GM23248 (cell line): ENCODE measurements at regions not wholly inside any gene's neighbourhood (a gene's known extent, or its start where the extent isn't known, plus 50 kb on each side); places are given as distances from the start of the nearest gene placed in this dataset.

Experiments
- DNase-seq: peaks from one replicate; pipeline ENCODE4 v3.0.0-alpha.2; 2015
- H2AFZ ChIP-seq: fragments of 200-600 bp; sonication (generic); 2 replicates; pipeline ENCODE4 v1.6.1; 2016; ENCODE audit warnings: antibody characterized with exemption
- H3F3A ChIP-seq: fragments of 200-600 bp; sonication (generic); 2 replicates; pipeline ENCODE4 v1.6.1; 2016; ENCODE audit warnings: mild to moderate bottlenecking, antibody characterized with exemption, mixed run types; ENCODE audit not compliant: insufficient read depth
- H3K27ac ChIP-seq: fragments of 200-600 bp; sonication (generic); 2 replicates; pipeline ENCODE4 v1.5.1; 2016; ENCODE audit warnings: mild to moderate bottlenecking
- H3K27me3 ChIP-seq: fragments of 200-600 bp; sonication (generic); replicated peaks from 2 replicates; pipeline ENCODE4 v1.6.1; 2016; ENCODE audit warnings: mild to moderate bottlenecking; ENCODE audit not compliant: insufficient read depth
- H3K36me3 ChIP-seq: fragments of 200-600 bp; sonication (generic); 2 replicates; pipeline ENCODE4 v1.6.1; 2016; ENCODE audit warnings: low read depth, mild to moderate bottlenecking
- H3K4me1 ChIP-seq: fragments of 200-600 bp; sonication (generic); 2 replicates; pipeline ENCODE4 v1.6.1; 2016; ENCODE audit warnings: mild to moderate bottlenecking; ENCODE audit not compliant: insufficient read depth
- H3K4me2 ChIP-seq: fragments of 200-600 bp; sonication (generic); one replicate; pipeline ENCODE4 v1.6.1; 2016; ENCODE audit warnings: mild to moderate bottlenecking; ENCODE audit not compliant: unreplicated experiment
- H3K4me3 ChIP-seq: fragments of 200-600 bp; sonication (generic); 2 replicates; pipeline ENCODE4 v1.5.1; 2016; ENCODE audit warnings: mild to moderate bottlenecking
- H3K79me2 ChIP-seq: fragments of 200-600 bp; sonication (generic); 2 replicates; pipeline ENCODE4 v1.6.1; 2016; ENCODE audit warnings: mild to moderate bottlenecking; ENCODE audit not compliant: insufficient read depth
- H3K9ac ChIP-seq: fragments of 200-600 bp; sonication (generic); 2 replicates; pipeline ENCODE4 v1.6.1; 2016; ENCODE audit warnings: mild to moderate bottlenecking
- H3K9me2 ChIP-seq: fragments of 200-600 bp; sonication (generic); 2 replicates; pipeline ENCODE4 v1.6.1; 2016; ENCODE audit warnings: mixed run types, mild to moderate bottlenecking, moderate library complexity; ENCODE audit not compliant: insufficient read depth
- H3K9me3 ChIP-seq: fragments of 200-600 bp; sonication (generic); one replicate; pipeline ENCODE4 v1.6.1; 2017; ENCODE audit warnings: low read depth
- H4K20me1 ChIP-seq: fragments of 200-600 bp; sonication (generic); 2 replicates; pipeline ENCODE4 v1.6.0; 2016; ENCODE audit not compliant: insufficient read depth
- EZH2 ChIP-seq: fragments of 200-600 bp; sonication (generic); IDR thresholded peaks from 2 replicates; pipeline ENCODE4 v1.6.1; 2018; ENCODE audit warnings: antibody characterized with exemption, mild to moderate bottlenecking; ENCODE audit not compliant: insufficient read depth, poor library complexity, severe bottlenecking
- EZH2phosphoT487 ChIP-seq: fragments of 200-600 bp; sonication (generic); IDR thresholded peaks from 2 replicates; pipeline ENCODE4 v1.6.1; 2018; ENCODE audit warnings: antibody characterized with exemption, moderate library complexity, mild to moderate bottlenecking, low read depth; ENCODE audit not compliant: insufficient read depth
- WGBS, 2 experiments: methylation state at CpG; one replicate each; pipeline ENCODE4 v1.1.6; 2015 to 2017; ENCODE audit warnings: low lambda C conversion rate in 2 of 2, low coverage in 1 of 2; ENCODE audit errors: missing lambda C conversion rate in 2 of 2; 5-methylcytosine and 5-hydroxymethylcytosine counted together
- in situ Hi-C: fragments of 300-500 bp; cut with MboI; formaldehyde crosslinking; loops from 2 replicates; pipeline ENCODE4 v1.15.0; 2020

- Histone ChIP-seq H3K36me3 (no peaks in the 10 kb centered on the region), H4K20me1 (no peaks in the 10 kb centered on the region), H3K4me2 (no peak overlapping the region), H3K27ac (no peak overlapping the region), H3K9me2 (no peaks in the 10 kb centered on the region), H3F3A (peaks cover 30% of the 10 kb centered on the region), H3K79me2 (no peaks in the 10 kb centered on the region), H2AFZ (no peak overlapping the region), H3K4me3 (no peak overlapping the region), H3K9ac (no peak overlapping the region), H3K4me1 (peaks cover 20% of the 10 kb centered on the region), H3K9me3 (no peaks in the 10 kb centered on the region), H3K27me3 (no peaks in the 10 kb centered on the region)
- no peak for DNase-seq
- 85% methylated on average over 18 of the region's 18 CpGs for WGBS, 2 experiments
- no peak for TF ChIP-seq EZH2
- no peak for TF ChIP-seq EZH2phosphoT487
- in situ Hi-C loops: no loop called here
Measured at GRCh38 chr2:129799036-129799958, 180.2 kb upstream of the RAB6C start.

- Histone ChIP-seq H3K9me3 (no peaks in the 10 kb centered on the region), H3K79me2 (no peaks in the 10 kb centered on the region), H3K9ac (no peak overlapping the region), H3F3A (peaks cover 30% of the 10 kb centered on the region), H3K4me1 (peaks cover 20% of the 10 kb centered on the region), H3K4me3 (no peak overlapping the region), H2AFZ (no peak overlapping the region), H3K36me3 (no peaks in the 10 kb centered on the region), H3K9me2 (no peaks in the 10 kb centered on the region), H3K27me3 (no peaks in the 10 kb centered on the region), H3K27ac (no peak overlapping the region), H4K20me1 (no peaks in the 10 kb centered on the region), H3K4me2 (no peak overlapping the region)
- TF ChIP-seq EZH2phosphoT487 (no peak), EZH2 (no peak)
- WGBS, 2 experiments: 68 to 78% methylated on average over 5 of the region's 5 CpGs
- DNase-seq: no peak
- in situ Hi-C loops: no loop called here
Measured at GRCh38 chr2:129800285-129800684, 179.2 kb upstream of the RAB6C start.

- no peaks in the 10 kb centered on the region for H4K20me1 ChIP-seq
- H3K27ac ChIP-seq: no peak overlapping the region
- H3K9ac ChIP-seq: no peak overlapping the region
- no peaks in the 10 kb centered on the region for H3K9me3 ChIP-seq
- DNase-seq: no peak
- H3K4me1 ChIP-seq: peaks cover 20% of the 10 kb centered on the region
- in situ Hi-C loops: no loop called here
- no peaks in the 10 kb centered on the region for H3K27me3 ChIP-seq
- no peak overlapping the region for H3K4me2 ChIP-seq
- no peak overlapping the region for H2AFZ ChIP-seq
- no peaks in the 10 kb centered on the region for H3K36me3 ChIP-seq
- no peaks in the 10 kb centered on the region for H3K9me2 ChIP-seq
- H3F3A ChIP-seq: peaks cover 30% of the 10 kb centered on the region
- H3K79me2 ChIP-seq: no peaks in the 10 kb centered on the region
- no peak overlapping the region for H3K4me3 ChIP-seq
- no peak for TF ChIP-seq EZH2phosphoT487
- no peak for TF ChIP-seq EZH2
- WGBS, 2 experiments: 38 to 45% methylated on average over 5 of the region's 5 CpGs
Measured at GRCh38 chr2:129800686-129801085, 178.8 kb upstream of the RAB6C start.

- no peaks in the 10 kb centered on the region for H4K20me1 ChIP-seq
- H3K9me3 ChIP-seq: no peaks in the 10 kb centered on the region
- no peak overlapping the region for H3K27ac ChIP-seq
- no peaks in the 10 kb centered on the region for H3K9me2 ChIP-seq
- in situ Hi-C loops: no loop called here
- DNase-seq: peak; percentile 88
- H3K79me2 ChIP-seq: no peaks in the 10 kb centered on the region
- peak overlapping the region; percentile 7 for H3K4me2 ChIP-seq
- no peak overlapping the region for H3K9ac ChIP-seq
- H2AFZ ChIP-seq: no peak overlapping the region
- H3K36me3 ChIP-seq: no peaks in the 10 kb centered on the region
- WGBS, 2 experiments: 0 to 11% methylated on average over 1 of the region's 1 CpG
- H3K4me3 ChIP-seq: no peak overlapping the region
- H3K27me3 ChIP-seq: no peaks in the 10 kb centered on the region
- H3K4me1 ChIP-seq: peaks cover 20% of the 10 kb centered on the region
- H3F3A ChIP-seq: peaks cover 30% of the 10 kb centered on the region
- TF ChIP-seq EZH2phosphoT487: no peak
- TF ChIP-seq EZH2: no peak
Measured at GRCh38 chr2:129801575-129801974, 177.9 kb upstream of the RAB6C start.
